Mesodermal cell (in vitro differentiated cells): ENCODE measurements at regions not wholly inside any gene's neighbourhood (a gene's known extent, or its start where the extent isn't known, plus 50 kb on each side); places are given as distances from the start of the nearest gene placed in this dataset.
"Not testable (repeated sequence)": the region's sequence is repeated elsewhere in the genome, so short reads cannot be mapped to it uniquely, and the experiment has no call there.

ENCODE experiments used
- H3K27ac ChIP-seq: 2 replicates; pipeline ENCODE4 v1.7.0; 2013; ENCODE audit warnings: mild to moderate bottlenecking, low read depth, low read length, moderate library complexity; ENCODE audit not compliant: severe bottlenecking
- H3K36me3 ChIP-seq: 2 replicates; pipeline ENCODE4 v1.7.1; 2013; ENCODE audit warnings: mild to moderate bottlenecking, low read length, moderate library complexity; ENCODE audit not compliant: control insufficient read depth, insufficient read depth
- H3K4me1 ChIP-seq: one replicate; pipeline ENCODE4 v1.7.1; 2013; ENCODE audit warnings: mild to moderate bottlenecking, low read length; ENCODE audit not compliant: insufficient read depth, control insufficient read depth, poor library complexity, severe bottlenecking
- H3K4me3 ChIP-seq: 2 replicates; pipeline ENCODE4 v1.7.0; 2013; ENCODE audit warnings: low read length, control low read depth, mild to moderate bottlenecking; ENCODE audit not compliant: insufficient read depth, poor library complexity, severe bottlenecking; ENCODE audit errors: extremely low read depth
- H3K9me3 ChIP-seq: 2 replicates; pipeline ENCODE4 v1.7.1; 2013; ENCODE audit warnings: mild to moderate bottlenecking, low read length, moderate library complexity; ENCODE audit not compliant: control insufficient read depth
- WGBS, 2 experiments: methylation state at CpG; one replicate each; pipeline ENCODE4 v1.1.5; 2013; ENCODE audit warnings: missing lambda C conversion rate in 2 of 2; ENCODE audit not compliant: insufficient coverage in 2 of 2; 5-methylcytosine and 5-hydroxymethylcytosine counted together

DNA sequence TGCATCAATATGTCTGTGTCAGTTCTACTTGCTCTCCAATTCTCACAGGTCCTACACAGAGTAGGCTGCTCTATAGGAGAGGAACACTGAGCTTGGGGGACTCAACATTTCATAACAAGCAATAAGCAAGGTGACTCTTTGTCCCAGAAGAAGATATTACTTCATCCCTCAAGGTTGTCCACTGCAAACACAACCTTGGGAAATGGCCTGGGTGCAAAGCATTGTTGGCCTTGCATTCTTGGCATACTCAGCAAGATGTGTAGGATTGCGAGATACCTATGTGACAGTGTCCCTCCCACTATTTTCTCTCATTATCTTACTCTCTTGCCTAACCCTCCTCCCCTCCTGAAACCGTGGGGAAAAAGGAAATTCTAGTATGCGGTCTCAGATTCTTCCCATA is 169.8 kb upstream of the FREM1 start:
- no peaks in the 10 kb centered on the region for H3K36me3 ChIP-seq

DNA sequence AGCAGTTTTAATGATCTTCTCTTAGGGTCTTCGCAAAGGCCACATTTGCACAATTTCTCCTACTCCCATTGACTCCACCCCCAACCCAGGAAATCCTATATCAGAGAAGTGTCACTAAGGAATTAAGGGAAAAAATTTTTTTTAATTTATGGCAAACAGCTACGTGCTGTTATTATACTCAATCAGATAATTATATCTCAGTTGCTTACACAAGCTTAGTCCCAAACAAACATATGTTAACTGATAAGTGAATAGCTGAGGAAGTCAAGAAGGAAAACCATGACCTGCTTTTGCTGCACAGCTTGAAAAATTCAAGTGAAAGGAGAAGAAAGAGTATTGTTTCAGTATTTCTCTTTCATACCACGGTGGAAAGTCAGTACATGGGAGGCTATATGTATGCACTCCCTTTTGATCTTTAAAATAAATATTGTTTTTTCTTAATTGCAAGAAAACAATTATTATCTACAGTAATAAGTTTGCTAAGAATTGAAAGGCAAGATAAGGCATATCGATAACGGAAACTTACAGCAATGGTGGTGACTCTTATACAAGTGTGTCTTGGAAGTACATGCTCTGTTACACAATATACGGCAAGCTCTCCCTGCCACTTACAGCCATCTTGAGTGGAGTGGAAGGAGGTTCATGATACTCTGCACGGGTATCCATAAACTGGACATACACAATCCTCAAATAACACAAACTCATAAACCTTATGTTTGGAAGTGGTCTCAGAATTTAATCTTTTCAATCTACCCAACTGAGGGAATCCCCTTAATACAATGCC is 167.9 kb upstream of the FREM1 start:
- no peaks in the 10 kb centered on the region for H3K9me3 ChIP-seq
- H3K36me3 ChIP-seq: no peaks in the 10 kb centered on the region
- no peak overlapping the region for H3K27ac ChIP-seq
- no peaks in the 10 kb centered on the region for H3K4me1 ChIP-seq
- no CpG with 5 or more reads among the region's 7 CpGs for WGBS, 2 experiments
- no peak overlapping the region for H3K4me3 ChIP-seq

More for the DNA sequence above, 169.8 kb upstream of the FREM1 start:
- 75 to 80% methylated on average over 1 to 2 of the region's 3 CpGs for WGBS, 2 experiments
- Histone ChIP-seq H3K4me3 (no peak overlapping the region), H3K4me1 (no peaks in the 10 kb centered on the region), H3K9me3 (no peaks in the 10 kb centered on the region), H3K27ac (no peak overlapping the region)

DNA sequence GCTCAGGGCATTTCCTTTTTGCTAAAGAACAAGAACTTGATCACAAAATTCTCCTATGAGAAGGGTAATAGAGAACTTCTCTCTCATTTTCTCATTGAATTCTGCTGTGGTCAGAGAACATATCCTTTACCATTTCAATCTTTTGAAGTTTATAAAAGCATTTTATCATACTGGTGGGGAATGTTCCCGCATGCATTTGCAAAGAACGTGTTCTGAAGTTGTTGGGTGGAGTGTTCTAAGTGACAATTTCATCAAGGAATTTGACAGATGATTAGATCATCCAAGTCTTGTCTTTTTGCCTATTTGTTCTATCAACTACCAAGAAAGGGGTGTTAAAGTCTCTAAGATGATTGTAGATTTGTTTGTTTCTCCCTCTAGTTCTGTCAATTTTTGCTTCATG is 163.4 kb upstream of the FREM1 start:
- no peaks in the 10 kb centered on the region for H3K9me3 ChIP-seq
- no CpG with 5 or more reads among the region's 2 CpGs for WGBS, 2 experiments
- H3K27ac ChIP-seq: no peak overlapping the region
- H3K4me1 ChIP-seq: no peaks in the 10 kb centered on the region
- no peak overlapping the region for H3K4me3 ChIP-seq
- no peaks in the 10 kb centered on the region for H3K36me3 ChIP-seq

DNA sequence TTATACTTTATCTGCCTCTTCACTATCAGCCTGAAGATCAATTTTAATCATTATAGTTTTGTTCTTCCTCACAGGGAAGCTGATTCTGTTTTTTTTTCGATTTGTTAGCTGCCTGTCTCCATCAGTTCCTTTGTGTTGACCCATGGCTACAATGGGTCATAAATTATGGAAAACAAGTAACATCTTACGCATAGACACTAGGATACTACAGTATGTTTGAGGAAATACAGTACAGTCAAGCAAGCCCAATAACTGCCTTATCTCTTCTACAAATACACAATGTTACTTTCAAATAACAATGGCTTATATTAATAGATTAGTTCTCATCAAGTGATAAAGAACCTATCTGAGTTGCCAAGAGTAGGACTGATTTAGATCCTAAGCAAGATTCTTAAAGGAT is 160.5 kb upstream of the FREM1 start:
- Histone ChIP-seq H3K27ac (no peak overlapping the region), H3K4me3 (no peak overlapping the region), H3K36me3 (no peaks in the 10 kb centered on the region), H3K4me1 (no peaks in the 10 kb centered on the region), H3K9me3 (no peaks in the 10 kb centered on the region)
- 89% methylated on average over 2 of the region's 2 CpGs; no CpG with 5 or more reads in 1 of the 2 experiments for WGBS, 2 experiments

DNA sequence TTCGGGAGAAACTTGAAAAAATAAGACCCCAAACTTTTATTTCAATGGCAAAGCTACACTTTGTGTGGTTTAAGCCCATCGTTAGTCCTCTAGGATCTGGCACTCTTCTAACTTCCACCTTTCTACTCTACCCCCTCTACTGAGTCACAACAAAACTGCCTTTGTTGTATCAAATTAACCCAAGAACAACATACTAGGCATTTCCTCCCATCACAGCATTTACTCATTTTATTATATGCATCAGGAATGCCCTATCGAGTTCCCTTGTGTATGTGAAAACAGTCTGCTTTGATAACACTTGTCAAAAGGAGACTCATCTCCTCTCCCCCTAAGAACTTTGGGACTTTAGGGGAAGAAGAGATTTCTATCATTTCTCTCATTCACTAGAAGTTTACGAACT is 158.9 kb upstream of the FREM1 start:
- no peak overlapping the region for H3K4me3 ChIP-seq
- no peak overlapping the region for H3K27ac ChIP-seq
- H3K9me3 ChIP-seq: no peaks in the 10 kb centered on the region
- 94 to 100% methylated on average over 1 of the region's 4 CpGs for WGBS, 2 experiments
- H3K36me3 ChIP-seq: no peaks in the 10 kb centered on the region
- H3K4me1 ChIP-seq: no peaks in the 10 kb centered on the region

DNA sequence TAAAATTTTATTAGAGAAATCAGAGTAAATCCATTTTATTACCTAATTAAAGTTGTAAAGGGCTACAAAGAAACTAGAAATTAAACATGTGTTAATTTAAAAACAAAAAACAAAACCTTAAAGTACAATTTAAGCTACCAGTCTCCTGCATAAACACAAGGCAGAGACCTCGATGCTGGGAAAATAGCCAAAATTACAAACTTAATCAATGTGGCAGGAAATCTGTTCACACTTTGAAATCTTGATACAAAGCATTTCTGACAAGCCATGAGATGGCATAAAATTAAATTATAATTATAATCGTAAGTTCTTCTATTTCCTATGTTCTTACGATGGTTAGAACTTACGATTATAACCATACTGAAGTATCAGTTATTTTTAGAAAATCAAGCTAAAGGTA is 158.0 kb upstream of the FREM1 start:
- 100% methylated on average over 1 of the region's 4 CpGs; no CpG with 5 or more reads in 1 of the 2 experiments for WGBS, 2 experiments
- Histone ChIP-seq H3K36me3 (no peaks in the 10 kb centered on the region), H3K9me3 (no peaks in the 10 kb centered on the region)

DNA sequence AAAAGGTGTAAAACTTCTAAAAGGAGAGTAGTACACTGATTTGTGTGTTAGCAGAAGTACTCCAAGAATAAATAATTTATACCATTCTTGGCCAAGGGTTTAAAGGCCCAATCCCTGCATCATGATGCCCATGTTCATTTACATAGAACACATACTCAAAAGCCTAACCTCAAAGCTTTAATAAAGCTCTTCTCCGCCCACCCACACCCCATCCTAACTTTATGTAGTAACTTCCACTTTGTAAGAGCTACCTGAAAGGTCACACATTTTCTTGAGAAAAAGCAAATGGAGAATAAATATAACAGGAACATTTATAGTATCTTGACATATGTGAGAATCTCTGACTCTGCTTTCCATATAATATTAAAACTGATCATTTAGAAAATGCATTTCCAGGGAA is 148.8 kb upstream of the FREM1 start:
- H3K27ac ChIP-seq: no peak overlapping the region

More for the DNA sequence above, 158.0 kb upstream of the FREM1 start:
- Histone ChIP-seq H3K4me1 (no peaks in the 10 kb centered on the region), H3K27ac (no peak overlapping the region), H3K4me3 (no peak overlapping the region)

DNA sequence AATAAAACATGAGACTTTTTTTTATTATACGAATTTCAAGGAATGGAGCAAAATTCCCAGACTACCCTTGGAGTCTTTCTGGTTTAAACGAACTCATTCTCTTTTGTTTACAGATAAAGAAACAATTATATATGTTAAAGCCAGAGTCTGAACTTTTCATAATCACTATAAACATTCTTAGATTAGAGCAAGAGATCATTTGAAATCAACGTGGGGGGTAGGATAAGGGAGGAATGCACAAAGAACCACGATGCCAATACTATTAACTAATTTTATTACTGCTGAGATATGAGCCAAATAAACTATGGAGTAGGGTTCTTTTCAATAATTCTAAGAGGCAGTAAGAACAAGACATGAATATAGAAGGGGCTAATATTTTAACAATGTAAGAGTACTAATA is 148.0 kb upstream of the FREM1 start:
- Histone ChIP-seq H3K4me1 (no peaks in the 10 kb centered on the region), H3K4me3 (no peak overlapping the region), H3K27ac (no peak overlapping the region), H3K36me3 (no peaks in the 10 kb centered on the region), H3K9me3 (no peaks in the 10 kb centered on the region)
- no CpG with 5 or more reads among the region's 4 CpGs for WGBS, 2 experiments

More for the DNA sequence above, 148.8 kb upstream of the FREM1 start:
- no peaks in the 10 kb centered on the region for H3K36me3 ChIP-seq
- WGBS, 2 experiments: no CpG with 5 or more reads among the region's 1 CpG
- H3K4me1 ChIP-seq: no peaks in the 10 kb centered on the region
- no peaks in the 10 kb centered on the region for H3K9me3 ChIP-seq
- no peak overlapping the region for H3K4me3 ChIP-seq

DNA sequence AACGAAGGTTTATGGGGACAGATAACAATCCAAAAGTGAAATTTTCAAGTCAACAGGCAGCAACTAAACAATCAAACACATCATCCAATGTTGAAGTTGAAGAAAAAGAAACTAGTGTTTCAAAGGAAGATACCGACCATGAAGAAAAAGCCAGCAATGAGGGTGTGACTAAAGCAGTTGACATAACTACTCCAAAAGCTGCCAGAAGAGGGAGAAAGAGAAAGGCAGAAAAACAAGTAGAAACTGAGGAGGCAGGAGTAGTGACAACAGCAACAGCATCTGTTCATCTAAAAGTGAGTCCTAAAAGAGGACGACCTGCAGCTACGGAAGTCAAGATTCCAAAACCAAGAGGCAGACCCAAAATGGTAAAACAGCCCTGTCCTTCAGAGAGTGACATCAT is 145.1 kb upstream of the FREM1 start:
- H3K27ac ChIP-seq, H3K36me3 ChIP-seq, H3K4me1 ChIP-seq, H3K9me3 ChIP-seq, H3K4me3 ChIP-seq: not testable (repeated sequence)
- WGBS, 2 experiments: 46 to 60% methylated on average over 2 of the region's 4 CpGs

DNA sequence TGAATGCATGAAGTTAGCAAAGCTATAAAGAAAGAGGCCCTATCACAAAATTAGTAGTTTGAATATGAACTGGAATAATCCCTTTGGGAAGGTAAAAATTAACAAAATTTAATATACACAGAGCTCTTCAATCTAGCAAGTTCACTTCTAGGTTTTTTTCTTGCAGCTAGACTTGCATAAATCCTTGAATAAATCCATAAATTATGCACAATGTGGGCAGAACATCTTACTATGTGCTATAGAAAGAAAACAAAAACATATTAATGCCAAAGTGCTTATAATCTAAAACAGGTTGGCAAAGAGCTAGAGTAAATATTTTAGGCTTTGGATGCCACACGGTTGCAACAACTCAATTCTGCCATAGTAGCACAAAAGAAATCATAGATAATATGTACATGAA is 138.5 kb upstream of the FREM1 start:
- WGBS, 2 experiments: no CpG with 5 or more reads among the region's 1 CpG
- Histone ChIP-seq H3K4me1 (no peaks in the 10 kb centered on the region), H3K36me3 (no peaks in the 10 kb centered on the region), H3K4me3 (no peak overlapping the region), H3K9me3 (no peaks in the 10 kb centered on the region), H3K27ac (no peak overlapping the region)

DNA sequence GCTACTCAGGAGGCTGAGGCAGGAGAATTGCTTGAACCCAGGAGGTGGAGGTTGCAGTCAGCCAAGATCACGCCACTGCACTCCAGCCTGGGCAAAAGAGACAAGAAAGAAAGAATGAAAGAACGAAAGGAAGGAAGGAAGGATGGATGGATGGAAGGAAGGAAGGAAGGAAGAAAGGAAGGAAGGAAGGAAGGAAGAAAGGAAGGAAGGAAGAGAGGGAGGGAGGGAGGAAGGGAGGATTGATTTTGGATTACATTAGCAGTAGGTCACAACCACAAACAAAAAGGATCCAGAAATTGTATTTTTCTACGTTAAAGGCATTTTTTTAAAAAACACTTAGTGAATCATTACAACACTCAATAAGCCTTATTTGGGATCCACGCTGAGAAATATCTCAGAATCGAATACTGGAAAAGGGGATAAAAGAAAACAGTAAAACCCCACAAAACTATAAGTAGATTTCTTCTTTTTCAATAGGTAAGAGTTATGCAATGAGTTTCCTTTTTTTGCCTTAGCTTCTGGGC is 136.9 kb upstream of the FREM1 start:
- 96 to 100% methylated on average over 2 of the region's 5 CpGs for WGBS, 2 experiments
- Histone ChIP-seq H3K27ac (no peak overlapping the region), H3K9me3 (no peaks in the 10 kb centered on the region), H3K36me3 (no peaks in the 10 kb centered on the region), H3K4me3 (no peak overlapping the region), H3K4me1 (no peaks in the 10 kb centered on the region)
